Fibroblast of skin of right biceps (primary cell): ENCODE measurements at regions not wholly inside any gene's neighbourhood (a gene's known extent, or its start where the extent isn't known, plus 50 kb on each side); places are given as distances from the start of the nearest gene placed in this dataset.
"Not testable (repeated sequence)": the region's sequence is repeated elsewhere in the genome, so short reads cannot be mapped to it uniquely, and the experiment has no call there.

Experiments
- DNase-seq: peaks from one replicate; pipeline ENCODE4 v3.0.0-alpha.2; 2013

DNA sequence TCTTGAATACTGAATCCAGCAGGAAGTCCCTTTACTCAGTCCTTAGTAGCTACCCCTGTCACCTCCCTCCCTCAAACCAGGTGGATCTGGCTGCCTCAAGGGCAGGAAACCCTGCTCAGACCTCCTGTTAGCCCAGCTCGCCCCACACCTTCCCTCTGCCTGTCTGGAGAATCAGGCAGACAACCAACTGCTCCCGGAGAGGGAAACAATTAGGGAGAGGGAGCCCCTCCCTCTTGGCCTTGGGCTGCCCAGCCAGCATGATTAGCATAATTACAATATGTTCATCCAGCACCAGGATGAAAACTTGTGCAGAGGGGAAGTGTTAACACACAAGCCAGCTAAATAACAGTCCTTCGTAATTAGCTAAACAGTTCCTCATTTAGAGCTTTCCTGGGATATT, 185.5 kb downstream of the C1D start:
- no peak for DNase-seq

- DNase-seq = no peak
These were observed 184.1 kb downstream of the C1D start for GRCh38 chr2:67878743-67879142.

DNA sequence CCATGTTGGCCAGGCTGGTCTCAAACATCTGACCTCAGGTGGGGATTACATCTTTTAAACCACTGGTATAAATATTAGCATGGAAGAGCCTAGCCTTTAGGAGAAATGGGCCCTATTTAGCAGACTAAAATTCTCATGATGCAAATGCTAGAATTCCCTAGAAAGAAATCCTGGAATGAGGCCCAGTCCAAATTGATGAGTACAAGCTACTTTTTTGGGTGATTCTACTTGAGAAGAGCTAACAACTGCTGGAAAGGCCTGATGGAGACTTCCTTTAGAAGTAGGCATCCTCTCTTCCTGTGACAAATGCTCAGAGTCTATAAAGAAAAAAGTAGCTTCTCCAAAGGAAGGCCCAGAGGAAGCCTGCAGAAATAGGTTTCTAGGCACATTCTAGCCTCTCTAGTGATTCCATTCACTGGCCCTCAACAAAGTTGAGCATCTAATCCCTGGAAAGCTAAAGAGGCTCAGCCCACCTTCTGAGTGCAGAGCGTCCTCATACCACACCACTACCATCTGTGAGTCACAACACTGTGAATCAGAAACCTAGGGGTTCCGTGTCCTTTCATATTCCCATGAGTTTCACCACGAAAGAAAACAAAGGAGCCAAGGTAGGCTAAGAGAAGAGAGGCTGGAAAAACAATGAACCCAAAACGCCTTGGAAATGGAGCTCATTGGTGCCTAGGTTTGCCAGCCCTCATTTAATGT, 183.1 kb downstream of the C1D start:
- peak; percentile 77 for DNase-seq

GRCh38 chr2:67880291-67880761, 182.5 kb downstream of the C1D start:
- DNase-seq = peak; percentile 66

GRCh38 chr2:67881816-67882215, 181.0 kb downstream of the C1D start:
- DNase-seq = no peak

GRCh38 chr2:67883316-67884087, 179.3 kb downstream of the C1D start:
- no peak for DNase-seq

DNA sequence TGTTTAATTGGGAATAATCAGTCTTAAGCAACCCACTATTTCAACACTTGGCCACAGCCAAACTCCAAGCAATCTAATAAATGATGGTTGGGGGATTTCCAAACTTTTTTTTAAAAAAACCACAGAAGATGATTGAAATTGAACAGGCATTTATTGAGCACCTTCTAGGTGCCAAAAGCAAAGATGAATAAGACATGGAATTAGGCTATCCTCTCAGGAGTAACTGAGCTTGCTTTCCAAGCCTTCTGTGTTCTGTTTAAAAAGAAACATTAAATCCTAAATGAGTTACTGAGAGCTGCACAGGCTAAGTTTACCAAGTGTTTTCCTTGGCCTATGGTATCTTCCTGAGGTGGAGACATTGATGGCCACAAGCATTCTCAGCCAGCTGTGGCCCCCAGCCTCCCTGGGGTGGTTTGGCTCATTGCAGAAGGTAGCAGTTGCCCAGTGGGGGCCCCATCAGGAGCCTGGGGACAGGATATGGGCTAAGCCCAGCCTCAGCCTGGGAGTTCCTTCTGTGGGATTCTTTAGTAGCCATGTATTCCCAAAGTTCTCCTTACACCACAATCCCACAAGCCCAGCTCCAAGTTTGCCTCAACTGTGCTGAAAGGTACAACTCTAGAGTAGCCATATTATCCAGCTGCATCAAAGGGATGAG, 174.3 kb downstream of the C1D start:
- DNase-seq = no peak

DNA sequence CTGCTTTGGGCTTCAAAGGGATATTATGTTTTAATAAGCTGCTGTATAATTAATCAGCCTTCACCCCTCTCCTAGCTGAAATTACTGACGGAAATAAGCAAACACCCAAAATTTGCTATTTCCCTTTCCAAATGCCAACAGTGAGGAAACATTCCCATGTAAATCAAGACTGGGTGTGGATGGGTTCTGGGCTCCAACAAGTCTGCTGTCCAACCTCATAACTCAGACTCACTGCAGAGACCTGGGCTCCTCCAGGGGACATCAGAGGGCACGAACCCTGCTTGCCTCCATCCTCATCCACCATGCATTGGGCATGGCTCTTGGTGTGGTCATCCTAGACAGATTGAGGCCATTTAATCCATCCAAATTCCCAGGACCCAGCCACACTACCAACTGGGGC, 173.7 kb downstream of the C1D start:
- DNase-seq = no peak

DNA sequence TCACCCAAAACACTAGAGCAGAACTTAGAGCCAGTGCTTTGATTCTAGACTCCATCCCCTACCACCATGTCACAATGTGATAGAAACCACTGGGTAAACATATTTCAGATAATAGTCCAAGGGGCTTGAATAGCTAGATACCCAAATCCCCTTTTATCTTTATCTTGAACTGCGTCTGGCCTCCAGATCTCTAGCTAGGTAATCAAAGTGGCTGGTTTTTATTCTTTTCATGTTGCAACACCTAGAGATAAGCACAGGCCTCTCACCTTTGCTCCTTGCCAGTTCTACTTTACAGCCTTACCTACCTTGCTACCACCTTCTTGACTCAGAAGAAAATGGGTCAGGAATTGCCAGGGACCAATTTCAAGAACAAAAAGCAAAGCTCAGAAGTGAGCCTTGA, 171.2 kb downstream of the C1D start:
- no peak for DNase-seq

- no peak for DNase-seq
These were observed 170.4 kb downstream of the C1D start for GRCh38 chr2:67892339-67892846.

DNA sequence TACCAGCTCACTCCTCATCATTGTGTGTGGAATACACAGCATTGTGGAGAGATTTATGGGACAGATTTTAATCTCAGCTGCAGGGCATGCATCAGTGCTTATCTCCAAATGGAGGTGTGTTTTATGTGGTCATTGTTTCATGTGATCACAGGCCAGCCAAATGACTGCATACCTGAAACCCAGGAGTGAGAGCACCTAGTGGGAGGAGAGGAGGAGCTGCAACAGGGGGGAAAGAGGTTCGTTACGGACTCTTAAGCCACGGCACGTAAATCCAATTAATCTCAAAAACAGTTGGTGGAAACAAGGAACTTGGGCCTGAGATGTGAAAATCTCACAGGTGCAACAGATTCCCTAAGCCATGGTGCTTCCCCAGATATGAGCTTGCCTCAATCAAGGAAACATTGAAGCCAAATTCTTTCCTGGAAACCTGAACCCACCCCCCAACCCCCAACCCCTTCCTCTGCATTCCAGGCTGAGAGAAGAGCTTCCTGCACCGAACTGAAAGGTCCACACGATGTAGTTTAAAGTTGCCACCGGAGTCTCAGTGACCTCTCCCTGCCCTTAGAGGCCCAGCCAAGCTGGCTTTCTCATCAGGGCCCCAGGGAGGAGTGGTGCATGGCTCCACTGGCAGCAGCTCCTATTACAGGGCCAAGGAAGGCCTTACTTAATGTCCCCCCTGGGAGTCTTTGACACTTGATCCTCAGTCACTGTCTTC, 167.4 kb downstream of the C1D start:
- DNase-seq = no peak

GRCh38 chr2:67896076-67896475, 166.7 kb downstream of the C1D start:
- DNase-seq = no peak

- peak; percentile 19 for DNase-seq
These were observed 166.3 kb downstream of the C1D start for GRCh38 chr2:67896476-67896875.

DNA sequence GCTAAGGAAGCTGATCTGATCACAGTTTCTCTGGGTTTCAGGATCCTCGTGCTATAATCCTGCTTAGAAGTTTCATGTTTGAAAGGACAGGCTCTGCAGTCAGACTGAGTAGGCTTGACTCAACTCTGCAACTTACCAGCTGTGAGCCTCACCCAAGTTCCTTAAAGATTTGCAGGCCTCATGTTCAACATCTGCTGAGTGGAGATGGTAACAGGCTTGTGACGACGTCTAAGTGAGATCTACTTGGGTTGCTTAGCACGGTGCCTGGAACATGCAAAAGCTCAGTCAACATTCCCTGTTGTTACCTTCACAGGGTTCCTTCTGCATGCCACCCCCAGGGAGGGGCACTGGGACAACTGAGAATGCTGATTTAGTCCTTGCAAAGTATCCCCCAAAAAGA, 164.2 kb downstream of the C1D start:
- no peak for DNase-seq

DNA sequence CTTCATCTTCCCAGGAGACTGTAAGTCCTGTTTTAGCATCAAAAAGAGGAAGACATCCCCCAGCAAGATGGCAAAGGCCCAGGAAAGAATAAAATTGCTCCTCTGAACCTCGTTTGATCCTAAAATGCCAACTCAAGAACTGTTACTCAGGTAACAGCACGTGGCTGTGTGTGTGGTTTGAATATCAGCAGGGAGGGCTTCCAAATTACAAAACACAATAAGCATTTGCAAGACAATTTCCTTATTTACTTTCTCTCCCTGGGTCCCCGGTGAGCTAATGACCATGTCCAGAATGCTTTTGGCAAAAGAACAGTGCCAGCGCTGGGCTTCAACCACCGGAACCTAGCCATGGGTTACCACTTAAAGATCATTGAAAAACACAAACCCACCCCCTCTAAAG, 163.6 kb downstream of the C1D start:
- no peak for DNase-seq

GRCh38 chr2:67900826-67901225, 162.0 kb downstream of the C1D start:
- no peak for DNase-seq

DNA sequence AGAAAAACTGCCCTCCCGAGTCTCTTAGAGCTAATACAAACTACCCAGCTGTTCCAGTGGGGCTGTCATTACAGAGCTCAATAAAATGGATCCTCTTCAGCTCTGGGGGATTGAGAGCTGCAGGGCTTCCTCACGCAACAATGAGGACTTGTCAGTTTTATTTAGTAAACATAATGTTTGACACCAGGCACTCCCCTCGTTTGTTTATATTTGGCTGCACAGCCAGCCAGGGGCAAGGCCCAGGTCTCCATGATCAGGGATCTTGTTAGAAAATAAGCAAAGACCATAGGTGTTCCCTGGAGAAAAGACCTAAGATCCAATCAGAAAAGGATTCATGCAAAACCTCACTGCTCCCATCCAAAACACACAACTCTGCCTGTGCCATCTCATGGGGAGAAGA, 158.2 kb downstream of the C1D start:
- no peak for DNase-seq

GRCh38 chr2:67904966-67905365, 157.8 kb downstream of the C1D start:
- no peak for DNase-seq

GRCh38 chr2:67906547-67906946, 156.3 kb downstream of the C1D start:
- DNase-seq = not testable (repeated sequence)

DNA sequence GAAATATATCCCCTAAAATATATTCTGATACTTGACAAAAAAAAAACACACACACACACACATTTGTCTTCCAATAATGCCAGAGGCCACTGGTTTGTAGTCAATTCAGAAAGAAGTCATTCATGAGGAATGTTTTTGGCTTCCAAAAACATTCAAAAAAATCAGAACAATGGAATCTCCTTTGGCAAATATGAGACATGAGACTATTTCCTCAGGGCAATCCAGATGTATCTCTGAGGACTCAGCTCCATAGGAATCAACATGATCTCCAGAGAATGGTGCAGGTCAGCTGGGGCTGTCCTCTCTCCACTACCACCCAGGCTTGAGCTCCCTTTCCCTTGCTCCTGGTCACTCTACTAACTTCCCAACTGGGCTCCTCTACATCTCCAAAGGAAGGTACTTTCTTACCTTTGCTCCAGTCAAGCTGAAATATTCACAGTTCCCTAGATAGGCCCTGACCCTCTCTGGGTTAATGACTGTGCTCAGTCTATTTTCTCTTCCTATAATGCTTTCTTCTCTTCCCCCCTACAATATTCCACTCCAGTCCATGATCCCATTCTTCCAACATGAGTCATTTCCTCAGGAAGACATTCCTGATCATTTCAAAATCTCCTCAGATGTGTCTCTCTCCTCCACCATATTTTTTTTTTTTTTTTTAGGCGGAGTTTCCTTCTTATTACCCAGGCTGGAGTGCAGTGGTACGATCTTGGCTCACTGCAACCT, 145.3 kb downstream of the C1D start:
- peak; percentile 98 for DNase-seq

DNA sequence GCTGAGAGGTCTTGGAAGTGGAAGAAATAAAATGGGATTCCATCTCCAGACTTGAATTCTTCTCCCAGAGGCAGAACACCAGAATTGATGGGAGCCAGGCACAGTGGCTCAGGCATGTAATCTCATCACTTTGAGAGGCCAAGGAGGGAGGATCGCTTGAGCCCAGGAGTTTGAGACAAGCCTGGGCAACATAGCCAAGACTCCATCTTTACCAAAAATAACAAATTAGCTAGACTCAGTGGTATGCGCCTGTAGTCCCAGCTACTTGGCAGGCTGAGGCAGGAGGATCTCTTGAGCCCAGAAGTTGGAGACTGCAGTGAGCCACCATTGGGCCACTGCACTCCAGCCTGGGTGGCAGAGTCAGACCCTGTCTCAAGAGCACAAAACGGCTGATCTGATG, 144.3 kb downstream of the C1D start:
- DNase-seq = no peak

DNA sequence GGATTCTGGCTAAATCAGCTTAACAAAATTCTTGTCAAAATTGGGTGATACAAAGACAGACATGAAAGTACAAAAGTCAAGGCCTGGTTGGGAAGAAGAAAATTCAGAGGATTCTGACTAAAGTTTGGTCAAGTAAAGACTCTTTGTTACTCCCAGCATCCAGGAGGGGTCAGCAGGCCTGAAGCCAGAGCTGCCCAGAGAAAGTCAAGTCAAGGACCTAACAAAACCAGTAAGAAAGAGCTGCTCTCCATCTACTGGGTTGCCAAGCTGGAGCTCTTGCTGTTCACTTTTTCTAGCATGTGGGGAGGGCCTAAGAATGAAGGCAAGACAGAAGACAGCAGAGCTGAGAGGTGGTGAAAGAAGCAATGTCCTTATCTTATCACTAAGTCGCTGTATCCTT, 143.3 kb downstream of the C1D start:
- DNase-seq = no peak
